Loucy (cell line): ENCODE measurements at regions not wholly inside any gene's neighbourhood (a gene's known extent, or its start where the extent isn't known, plus 50 kb on each side); places are given as distances from the start of the nearest gene placed in this dataset.

Experiments
- EZH2phosphoT487 ChIP-seq: fragments of 200-600 bp; IDR thresholded peaks from 2 replicates; pipeline ENCODE4 v1.6.1; 2018; ENCODE audit warnings: antibody characterized with exemption, mild to moderate bottlenecking, moderate library complexity, borderline replicate concordance
- TF ChIP-seq, protein P1 (sequence below): fragments of 200-600 bp; sonication (generic); conservative IDR thresholded peaks from 2 replicates; pipeline ENCODE4 v1.5.1; 2014; ENCODE audit warnings: mild to moderate bottlenecking, antibody characterized with exemption, low read length

DNA sequence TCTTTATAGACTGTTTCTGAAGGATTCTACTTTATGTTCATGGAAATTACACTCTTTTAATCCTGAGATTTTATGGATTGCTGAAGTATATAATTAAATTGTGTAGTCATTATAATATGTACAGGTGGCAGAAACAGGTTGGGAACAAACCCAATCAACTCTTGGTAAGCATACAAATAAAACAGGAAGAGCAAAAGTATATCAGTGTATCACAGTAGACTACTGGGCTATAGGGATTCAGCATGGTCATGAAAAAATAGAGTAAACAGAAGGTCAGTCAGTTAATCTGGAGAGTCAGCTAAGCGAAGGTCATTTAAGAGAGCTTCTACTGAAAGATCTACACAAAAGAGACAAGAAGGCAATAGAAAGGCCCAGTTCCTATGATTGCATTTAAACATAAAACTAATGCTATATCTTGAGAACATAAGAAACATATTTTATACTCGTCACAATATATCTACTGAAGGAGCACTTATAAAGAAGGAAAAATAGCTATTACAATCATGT, 178.9 kb upstream of the ECI2 start:
- TF ChIP-seq, protein P1, sequence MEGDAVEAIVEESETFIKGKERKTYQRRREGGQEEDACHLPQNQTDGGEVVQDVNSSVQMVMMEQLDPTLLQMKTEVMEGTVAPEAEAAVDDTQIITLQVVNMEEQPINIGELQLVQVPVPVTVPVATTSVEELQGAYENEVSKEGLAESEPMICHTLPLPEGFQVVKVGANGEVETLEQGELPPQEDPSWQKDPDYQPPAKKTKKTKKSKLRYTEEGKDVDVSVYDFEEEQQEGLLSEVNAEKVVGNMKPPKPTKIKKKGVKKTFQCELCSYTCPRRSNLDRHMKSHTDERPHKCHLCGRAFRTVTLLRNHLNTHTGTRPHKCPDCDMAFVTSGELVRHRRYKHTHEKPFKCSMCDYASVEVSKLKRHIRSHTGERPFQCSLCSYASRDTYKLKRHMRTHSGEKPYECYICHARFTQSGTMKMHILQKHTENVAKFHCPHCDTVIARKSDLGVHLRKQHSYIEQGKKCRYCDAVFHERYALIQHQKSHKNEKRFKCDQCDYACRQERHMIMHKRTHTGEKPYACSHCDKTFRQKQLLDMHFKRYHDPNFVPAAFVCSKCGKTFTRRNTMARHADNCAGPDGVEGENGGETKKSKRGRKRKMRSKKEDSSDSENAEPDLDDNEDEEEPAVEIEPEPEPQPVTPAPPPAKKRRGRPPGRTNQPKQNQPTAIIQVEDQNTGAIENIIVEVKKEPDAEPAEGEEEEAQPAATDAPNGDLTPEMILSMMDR: no peak
- no peak for TF ChIP-seq EZH2phosphoT487
